Peyer's patch (tissue), 4 donors: ENCODE measurements at regions not wholly inside any gene's neighbourhood (a gene's known extent, or its start where the extent isn't known, plus 50 kb on each side); places are given as distances from the start of the nearest gene placed in this dataset.

ENCODE experiments used
- POLR2A ChIP-seq, 2 donors: fragments of 450-650 bp; IDR thresholded peaks; one replicate each; pipeline ENCODE4 v1.5.1; 2017; ENCODE audit warnings: antibody characterized with exemption in 2 of 2, mild to moderate bottlenecking in 2 of 2, moderate library complexity in 2 of 2
- TF ChIP-seq, protein P1 (sequence below), 6 experiments: fragments of 450-650 bp in 4 of 6; fragments of 200-600 bp in 2 of 6; sonication (generic) in 1 of 6; IDR thresholded peaks; one replicate each; pipeline ENCODE4 v1.5.1; 2017 to 2019; ENCODE audit warnings: antibody characterized with exemption in 6 of 6, mild to moderate bottlenecking in 3 of 6, moderate library complexity in 1 of 6

DNA sequence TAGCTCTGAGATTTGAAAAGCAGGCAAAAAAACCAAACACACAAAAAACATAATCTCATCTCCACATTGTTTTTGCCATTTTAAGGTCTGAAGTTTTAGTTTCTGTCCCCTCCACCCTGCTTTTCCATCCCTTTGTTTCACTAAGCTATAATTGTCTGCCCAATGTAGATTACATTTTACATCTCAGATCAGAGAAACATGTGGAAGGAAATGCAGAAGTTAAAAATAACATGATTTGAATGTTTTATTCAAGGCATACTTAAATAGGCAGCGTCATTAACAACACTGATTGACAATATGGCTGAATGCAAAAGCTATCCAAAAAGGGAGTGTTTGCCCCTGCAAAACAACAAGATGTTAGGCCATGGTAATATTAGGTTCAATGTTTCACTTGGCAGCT lies 448.1 kb upstream of the ZNF385D start:
- TF ChIP-seq POLR2A (IDR thresholded peaks at IDR 0.05): no peak
- TF ChIP-seq, protein P1, sequence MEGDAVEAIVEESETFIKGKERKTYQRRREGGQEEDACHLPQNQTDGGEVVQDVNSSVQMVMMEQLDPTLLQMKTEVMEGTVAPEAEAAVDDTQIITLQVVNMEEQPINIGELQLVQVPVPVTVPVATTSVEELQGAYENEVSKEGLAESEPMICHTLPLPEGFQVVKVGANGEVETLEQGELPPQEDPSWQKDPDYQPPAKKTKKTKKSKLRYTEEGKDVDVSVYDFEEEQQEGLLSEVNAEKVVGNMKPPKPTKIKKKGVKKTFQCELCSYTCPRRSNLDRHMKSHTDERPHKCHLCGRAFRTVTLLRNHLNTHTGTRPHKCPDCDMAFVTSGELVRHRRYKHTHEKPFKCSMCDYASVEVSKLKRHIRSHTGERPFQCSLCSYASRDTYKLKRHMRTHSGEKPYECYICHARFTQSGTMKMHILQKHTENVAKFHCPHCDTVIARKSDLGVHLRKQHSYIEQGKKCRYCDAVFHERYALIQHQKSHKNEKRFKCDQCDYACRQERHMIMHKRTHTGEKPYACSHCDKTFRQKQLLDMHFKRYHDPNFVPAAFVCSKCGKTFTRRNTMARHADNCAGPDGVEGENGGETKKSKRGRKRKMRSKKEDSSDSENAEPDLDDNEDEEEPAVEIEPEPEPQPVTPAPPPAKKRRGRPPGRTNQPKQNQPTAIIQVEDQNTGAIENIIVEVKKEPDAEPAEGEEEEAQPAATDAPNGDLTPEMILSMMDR (IDR thresholded peaks at IDR 0.05): no peak
